ENCODE measurements at regions not wholly inside any gene's neighbourhood (a gene's known extent, or its start where the extent isn't known, plus 50 kb on each side); places are given as distances from the start of the nearest gene placed in this dataset.

- Histone ChIP-seq H3K9ac (ENCODE audit: low read depth, low read length) (no peak overlapping the region), H3K27me3 (ENCODE audit: control insufficient read depth, insufficient read depth, low read length) (no peaks in the 10 kb centered on the region), H3K4me1 (ENCODE audit: control insufficient read depth, insufficient read depth, low read length) (no peaks in the 10 kb centered on the region), H3K36me3 (ENCODE audit: control insufficient read depth, insufficient read depth, low read length) (no peaks in the 10 kb centered on the region), H3K4me3 (ENCODE audit: low read depth, low read length) (no peak overlapping the region), H3K9me3 (ENCODE audit: control insufficient read depth, insufficient read depth, low read length) (no peaks in the 10 kb centered on the region), H3K27ac (ENCODE audit: low read depth, low read length) (no peak overlapping the region)
Measured at GRCh38 chr6:163964789-163965188, 550.3 kb downstream of the QKI start.

- Histone ChIP-seq H3K9me3 (ENCODE audit: control insufficient read depth, insufficient read depth, low read length) (no peaks in the 10 kb centered on the region), H3K9ac (ENCODE audit: low read depth, low read length) (no peak overlapping the region), H3K36me3 (ENCODE audit: control insufficient read depth, insufficient read depth, low read length) (no peaks in the 10 kb centered on the region), H3K4me3 (ENCODE audit: low read depth, low read length) (no peak overlapping the region), H3K27ac (ENCODE audit: low read depth, low read length) (no peak overlapping the region), H3K27me3 (ENCODE audit: control insufficient read depth, insufficient read depth, low read length) (no peaks in the 10 kb centered on the region), H3K4me1 (ENCODE audit: control insufficient read depth, insufficient read depth, low read length) (peaks cover 6% of the 10 kb centered on the region)
Measured at GRCh38 chr6:163963205-163964120, 548.9 kb downstream of the QKI start.

GRCh38 chr6:163962627-163963117 is 548.2 kb downstream of the QKI start:
- Histone ChIP-seq H3K36me3 (ENCODE audit: control insufficient read depth, insufficient read depth, low read length) (no peaks in the 10 kb centered on the region), H3K9me3 (ENCODE audit: control insufficient read depth, insufficient read depth, low read length) (no peaks in the 10 kb centered on the region), H3K4me3 (ENCODE audit: low read depth, low read length) (no peak overlapping the region), H3K9ac (ENCODE audit: low read depth, low read length) (no peak overlapping the region), H3K27ac (ENCODE audit: low read depth, low read length) (no peak overlapping the region), H3K27me3 (ENCODE audit: control insufficient read depth, insufficient read depth, low read length) (no peaks in the 10 kb centered on the region), H3K4me1 (ENCODE audit: control insufficient read depth, insufficient read depth, low read length) (peaks cover 14% of the 10 kb centered on the region)

GRCh38 chr6:163960128-163960527 is 545.6 kb downstream of the QKI start:
- no peak overlapping the region for H3K9ac ChIP-seq (ENCODE audit: low read depth, low read length)
- H3K4me3 ChIP-seq (ENCODE audit: low read depth, low read length), result no peak overlapping the region
- H3K27me3 ChIP-seq (ENCODE audit: control insufficient read depth, insufficient read depth, low read length), result no peaks in the 10 kb centered on the region
- H3K27ac ChIP-seq (ENCODE audit: low read depth, low read length), result no peak overlapping the region
- H3K4me1 ChIP-seq (ENCODE audit: control insufficient read depth, insufficient read depth, low read length), result peaks cover 21% of the 10 kb centered on the region
- H3K9me3 ChIP-seq (ENCODE audit: control insufficient read depth, insufficient read depth, low read length), result no peaks in the 10 kb centered on the region
- no peaks in the 10 kb centered on the region for H3K36me3 ChIP-seq (ENCODE audit: control insufficient read depth, insufficient read depth, low read length)

DNA sequence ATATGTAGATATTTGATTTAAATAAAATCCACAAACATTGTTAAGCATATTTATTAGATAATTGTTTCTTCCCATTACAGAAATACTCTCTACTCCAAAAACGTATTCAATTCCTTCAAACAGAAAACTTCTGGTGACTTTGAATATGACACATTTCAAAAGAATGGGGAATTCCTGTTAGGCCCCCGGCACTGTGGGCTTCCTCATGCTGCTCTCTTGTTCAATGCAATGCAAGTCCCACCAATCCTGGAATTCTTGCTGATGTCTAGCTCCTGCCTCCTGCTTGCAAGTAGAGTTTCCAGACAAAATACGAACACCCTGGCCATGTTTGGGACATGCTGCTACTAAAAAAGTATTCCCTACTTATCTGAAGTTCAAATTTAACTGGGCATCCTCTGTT is 544.1 kb downstream of the QKI start:
- Histone ChIP-seq H3K9me3 (ENCODE audit: control insufficient read depth, insufficient read depth, low read length) (no peaks in the 10 kb centered on the region), H3K4me1 (ENCODE audit: control insufficient read depth, insufficient read depth, low read length) (peaks cover 21% of the 10 kb centered on the region), H3K27ac (ENCODE audit: low read depth, low read length) (peak overlapping the region; percentile 83), H3K4me3 (ENCODE audit: low read depth, low read length) (no peak overlapping the region), H3K36me3 (ENCODE audit: control insufficient read depth, insufficient read depth, low read length) (no peaks in the 10 kb centered on the region), H3K9ac (ENCODE audit: low read depth, low read length) (peak overlapping the region; percentile 21; the same call in 1 of the 2 replicates), H3K27me3 (ENCODE audit: control insufficient read depth, insufficient read depth, low read length) (no peaks in the 10 kb centered on the region)

DNA sequence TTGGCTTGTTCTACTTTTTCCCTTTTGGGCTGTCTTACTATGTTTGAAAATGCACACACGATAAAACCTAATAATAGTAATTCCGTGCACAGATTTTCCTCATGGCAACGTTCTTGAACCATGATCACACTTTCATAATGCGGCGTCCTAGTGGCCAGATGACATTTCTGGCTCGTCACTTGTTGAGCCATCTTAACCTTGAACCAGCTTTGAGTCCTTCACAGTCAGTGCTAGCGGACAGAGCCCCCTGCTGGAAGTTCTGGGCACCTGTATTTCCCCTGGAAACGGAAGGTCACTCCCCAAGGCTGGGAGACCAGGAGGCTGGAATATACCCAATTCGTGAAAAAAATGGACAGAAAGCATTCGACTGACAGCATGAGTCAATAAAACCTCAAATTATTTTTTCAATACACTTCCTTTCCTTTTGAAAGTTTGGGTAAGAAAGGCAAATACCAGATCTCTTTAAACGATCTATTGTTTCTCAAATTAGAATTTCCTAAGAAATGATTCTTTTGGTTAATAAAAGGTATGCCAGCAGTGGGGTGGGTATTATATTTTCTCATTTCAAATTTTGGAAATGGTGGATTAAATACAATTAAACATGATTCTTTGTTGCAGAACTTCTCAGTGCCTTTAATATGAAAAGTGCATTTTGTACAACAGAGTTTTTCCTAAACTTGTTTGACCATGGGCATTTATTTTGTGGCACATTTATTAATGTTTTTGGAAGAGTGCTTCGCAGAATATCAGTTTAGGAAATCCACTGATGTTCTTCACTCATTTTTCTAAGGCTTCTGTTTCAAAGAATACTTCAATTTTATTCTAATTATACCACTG is 542.3 kb downstream of the QKI start:
- no peak overlapping the region for H3K9ac ChIP-seq (ENCODE audit: low read depth, low read length)
- H3K27ac ChIP-seq (ENCODE audit: low read depth, low read length), result no peak overlapping the region
- H3K9me3 ChIP-seq (ENCODE audit: control insufficient read depth, insufficient read depth, low read length), result no peaks in the 10 kb centered on the region
- no peaks in the 10 kb centered on the region for H3K36me3 ChIP-seq (ENCODE audit: control insufficient read depth, insufficient read depth, low read length)
- H3K4me1 ChIP-seq (ENCODE audit: control insufficient read depth, insufficient read depth, low read length), result peaks cover 27% of the 10 kb centered on the region
- no peaks in the 10 kb centered on the region for H3K27me3 ChIP-seq (ENCODE audit: control insufficient read depth, insufficient read depth, low read length)
- no peak overlapping the region for H3K4me3 ChIP-seq (ENCODE audit: low read depth, low read length)

DNA sequence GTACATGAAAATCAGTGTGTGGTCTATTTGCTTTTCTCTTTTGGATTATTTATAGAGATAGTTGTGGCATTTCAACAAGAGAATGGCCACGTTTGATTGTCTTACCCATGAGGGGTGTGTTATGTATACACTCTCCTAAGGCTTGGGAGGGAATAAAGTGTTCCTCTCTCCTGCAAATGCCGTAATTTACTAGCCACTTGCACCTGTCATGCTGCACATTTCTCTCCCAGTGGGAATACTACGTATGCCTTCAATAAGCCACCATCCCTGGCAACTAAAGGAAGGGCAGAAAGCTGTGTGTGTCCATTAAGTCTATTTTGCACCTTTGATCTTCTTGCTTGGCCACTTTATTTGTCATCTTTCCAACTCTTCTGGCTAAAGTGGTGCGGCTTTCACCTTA is 541.2 kb downstream of the QKI start:
- Histone ChIP-seq H3K9me3 (ENCODE audit: control insufficient read depth, insufficient read depth, low read length) (no peaks in the 10 kb centered on the region), H3K4me1 (ENCODE audit: control insufficient read depth, insufficient read depth, low read length) (peaks cover 27% of the 10 kb centered on the region), H3K27ac (ENCODE audit: low read depth, low read length) (no peak overlapping the region), H3K4me3 (ENCODE audit: low read depth, low read length) (no peak overlapping the region), H3K36me3 (ENCODE audit: control insufficient read depth, insufficient read depth, low read length) (no peaks in the 10 kb centered on the region), H3K27me3 (ENCODE audit: control insufficient read depth, insufficient read depth, low read length) (no peaks in the 10 kb centered on the region), H3K9ac (ENCODE audit: low read depth, low read length) (no peak overlapping the region)

- no peak overlapping the region for H3K9ac ChIP-seq (ENCODE audit: low read depth, low read length)
- H3K36me3 ChIP-seq (ENCODE audit: control insufficient read depth, insufficient read depth, low read length), result no peaks in the 10 kb centered on the region
- peaks cover 31% of the 10 kb centered on the region for H3K4me1 ChIP-seq (ENCODE audit: control insufficient read depth, insufficient read depth, low read length)
- no peak overlapping the region for H3K27ac ChIP-seq (ENCODE audit: low read depth, low read length)
- H3K9me3 ChIP-seq (ENCODE audit: control insufficient read depth, insufficient read depth, low read length), result no peaks in the 10 kb centered on the region
- H3K27me3 ChIP-seq (ENCODE audit: control insufficient read depth, insufficient read depth, low read length), result no peaks in the 10 kb centered on the region
- no peak overlapping the region for H3K4me3 ChIP-seq (ENCODE audit: low read depth, low read length)
Measured at GRCh38 chr6:163955096-163955495, 540.6 kb downstream of the QKI start.

DNA sequence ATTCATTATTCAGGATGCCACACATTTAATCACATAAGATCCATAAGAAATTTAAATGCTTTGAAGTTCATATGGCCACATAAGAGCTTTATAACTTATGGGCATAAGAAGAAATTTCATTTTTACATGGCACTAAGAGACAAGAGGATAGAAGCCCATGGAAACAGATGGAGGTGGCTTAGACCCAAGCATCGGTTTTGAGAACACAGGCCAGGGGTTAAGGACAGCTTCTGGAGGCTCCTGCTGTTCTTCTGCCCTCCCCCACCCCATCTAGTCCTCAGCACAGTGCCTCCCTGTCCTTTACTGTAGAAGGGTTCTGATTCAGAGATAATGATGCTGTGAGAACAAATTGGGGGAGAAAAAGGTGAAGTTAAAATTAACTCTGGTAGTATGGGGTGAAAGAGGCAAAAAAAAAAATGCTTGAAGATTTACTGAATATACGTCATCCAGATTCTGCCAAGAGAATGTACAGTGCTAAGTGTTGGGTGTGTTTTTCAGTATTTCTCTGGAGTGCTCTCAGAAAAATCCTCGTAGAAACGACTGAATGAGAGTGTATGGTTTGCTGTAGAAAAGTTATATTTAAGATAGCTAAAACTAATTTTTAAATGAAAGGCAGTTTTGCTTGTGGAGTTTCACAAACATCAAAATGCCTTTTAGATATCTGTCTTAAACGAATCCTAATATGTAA is 539.7 kb downstream of the QKI start:
- no peaks in the 10 kb centered on the region for H3K36me3 ChIP-seq (ENCODE audit: control insufficient read depth, insufficient read depth, low read length)
- H3K9ac ChIP-seq (ENCODE audit: low read depth, low read length), result no peak overlapping the region
- H3K9me3 ChIP-seq (ENCODE audit: control insufficient read depth, insufficient read depth, low read length), result no peaks in the 10 kb centered on the region
- H3K27me3 ChIP-seq (ENCODE audit: control insufficient read depth, insufficient read depth, low read length), result no peaks in the 10 kb centered on the region
- no peak overlapping the region for H3K4me3 ChIP-seq (ENCODE audit: low read depth, low read length)
- peaks cover 31% of the 10 kb centered on the region for H3K4me1 ChIP-seq (ENCODE audit: control insufficient read depth, insufficient read depth, low read length)
- no peak overlapping the region for H3K27ac ChIP-seq (ENCODE audit: low read depth, low read length)

- no peaks in the 10 kb centered on the region for H3K36me3 ChIP-seq (ENCODE audit: control insufficient read depth, insufficient read depth, low read length)
- H3K4me3 ChIP-seq (ENCODE audit: low read depth, low read length), result no peak overlapping the region
- no peaks in the 10 kb centered on the region for H3K9me3 ChIP-seq (ENCODE audit: control insufficient read depth, insufficient read depth, low read length)
- no peak overlapping the region for H3K27ac ChIP-seq (ENCODE audit: low read depth, low read length)
- no peak overlapping the region for H3K9ac ChIP-seq (ENCODE audit: low read depth, low read length)
- no peaks in the 10 kb centered on the region for H3K27me3 ChIP-seq (ENCODE audit: control insufficient read depth, insufficient read depth, low read length)
- H3K4me1 ChIP-seq (ENCODE audit: control insufficient read depth, insufficient read depth, low read length), result peaks cover 15% of the 10 kb centered on the region; the same call in 1 of the 2 replicates
Measured at GRCh38 chr6:163952005-163952404, 537.5 kb downstream of the QKI start.

All from HUES48 (cell line).